OCI-M1 (cell line): ENCODE measurements at regions not wholly inside any gene's neighbourhood (a gene's known extent, or its start where the extent isn't known, plus 50 kb on each side); places are given as distances from the start of the nearest gene placed in this dataset.

Experiments used
- DNase-seq: peaks from one replicate; lab custom pipeline; 2025; lab: John Stamatoyannopoulos, UW

GRCh38 chr11:17157761-17158160 is 50.0 kb downstream of the PIK3C2A start:
- no peak for DNase-seq

- no peak for DNase-seq
These were observed 51.5 kb downstream of the PIK3C2A start for GRCh38 chr11:17156283-17156682.

GRCh38 chr11:17154409-17155159 is 53.2 kb downstream of the PIK3C2A start:
- peak; percentile 81 for DNase-seq

- DNase-seq = peak; percentile 48
These were observed 54.0 kb downstream of the PIK3C2A start for GRCh38 chr11:17153757-17154156.

- no peak for DNase-seq
These were observed 55.5 kb downstream of the PIK3C2A start for GRCh38 chr11:17152306-17152705.

GRCh38 chr11:17150521-17150920 is 57.3 kb downstream of the PIK3C2A start:
- DNase-seq = no peak

GRCh38 chr11:17148536-17148935 is 59.2 kb downstream of the PIK3C2A start:
- DNase-seq = no peak

- no peak for DNase-seq
These were observed 61.8 kb downstream of the PIK3C2A start for GRCh38 chr11:17145972-17146371.

- DNase-seq = no peak
These were observed 65.0 kb upstream of the RPS13 start for GRCh38 chr11:17142450-17142849.

- DNase-seq = no peak
These were observed 63.7 kb upstream of the RPS13 start for GRCh38 chr11:17141156-17141555.

- DNase-seq = no peak
These were observed 61.1 kb upstream of the RPS13 start for GRCh38 chr11:17138562-17138961.

- DNase-seq = no peak
These were observed 58.6 kb upstream of the RPS13 start for GRCh38 chr11:17135916-17136683.

- no peak for DNase-seq
These were observed 55.2 kb upstream of the RPS13 start for GRCh38 chr11:17132654-17133053.

- no peak for DNase-seq
These were observed 51.5 kb upstream of the RPS13 start for GRCh38 chr11:17129003-17129402.
